Endothelial cell of umbilical vein (primary cell): ENCODE measurements at regions not wholly inside any gene's neighbourhood (a gene's known extent, or its start where the extent isn't known, plus 50 kb on each side); places are given as distances from the start of the nearest gene placed in this dataset.

Source experiments
- BruUV-seq: library from RNA; stranded (reverse); fragments of 400-500 nt; replicated peaks from 2 replicates; lab custom pipeline; 2021; lab: Mats Ljungman, UMichigan
- CTCF ChIA-PET: fragments of 300-600, 350-600 bp; sonication (Branson Sonifier 250); formaldehyde crosslinking; loops from one replicate; lab custom pipeline; 2021; ENCODE audit warnings: antibody characterized with exemption, inconsistent platforms; lab: Charles Lee
- POLR2A ChIA-PET: fragments of 300-600, 350-600 bp; sonication (Branson Sonifier 250); formaldehyde crosslinking; loops from one replicate; lab custom pipeline; 2021; ENCODE audit warnings: antibody characterized with exemption, inconsistent platforms; lab: Charles Lee
- DNase-seq: peaks from one replicate; pipeline ENCODE4 v3.0.0-alpha.2; 2011; ENCODE audit warnings: low read depth, low spot score
- FAIRE-seq: peaks from 2 replicates; lab custom pipeline; 2011; peaks lifted over from hg19 to GRCh38; lab: Jason Lieb, UNC
- H2AFZ ChIP-seq: 2 replicates; pipeline ENCODE4 v1.6.0; 2012; ENCODE audit warnings: low read depth, low read length, control low read depth, inconsistent platforms
- H3K27ac ChIP-seq: 2 replicates; pipeline ENCODE4 v1.5.1; 2011; ENCODE audit warnings: low read depth, mild to moderate bottlenecking, control low read depth, low read length, moderate library complexity; ENCODE audit not compliant: insufficient read depth
- H3K27me3 ChIP-seq, 2 experiments: 2 replicates each; pipeline versions ENCODE4 v1.6.0 to v1.6.1; 2011; ENCODE audit warnings: low read length in 2 of 2, mixed read lengths in 1 of 2; ENCODE audit not compliant: control insufficient read depth in 2 of 2, insufficient read depth in 2 of 2
- H3K36me3 ChIP-seq, 2 experiments: 2 replicates in 1 of 2; 3 replicates in 1 of 2; pipeline ENCODE4 v1.5.1; 2011; ENCODE audit warnings: low read length in 2 of 2, mild to moderate bottlenecking in 1 of 2, moderate library complexity in 1 of 2; ENCODE audit not compliant: control insufficient read depth in 2 of 2, insufficient read depth in 2 of 2; ENCODE audit errors: extremely low read depth in 1 of 2
- H3K4me1 ChIP-seq: 3 replicates; pipeline ENCODE4 v1.5.1; 2011; ENCODE audit warnings: mild to moderate bottlenecking, low read length; ENCODE audit not compliant: control insufficient read depth, insufficient read depth; ENCODE audit errors: extremely low read depth
- H3K4me2 ChIP-seq: 2 replicates; pipeline ENCODE4 v1.6.1; 2011; ENCODE audit warnings: low read length, control low read depth, mixed read lengths; ENCODE audit not compliant: insufficient read depth
- H3K4me3 ChIP-seq, 3 experiments: fragments of 200-600 bp in 1 of 3; sonication (generic), shearing (Covaris generic) in 1 of 3; replicated peaks in 1 of 3; 2 replicates each; pipeline ENCODE4 v1.5.1; 2011 to 2016; ENCODE audit warnings: control low read depth in 3 of 3, low read length in 3 of 3, mild to moderate bottlenecking in 2 of 3, inconsistent platforms in 1 of 3, low read depth in 1 of 3, moderate library complexity in 1 of 3; ENCODE audit not compliant: insufficient read depth in 1 of 3
- H3K79me2 ChIP-seq: 2 replicates; pipeline ENCODE4 v1.6.0; 2012; ENCODE audit warnings: low read length, inconsistent platforms; ENCODE audit not compliant: control insufficient read depth, insufficient read depth
- H3K9ac ChIP-seq: replicated peaks from 2 replicates; pipeline ENCODE3; 2011; ENCODE audit warnings: low read length, control low read depth; ENCODE audit not compliant: insufficient read depth; ENCODE audit errors: extremely low read depth
- H3K9me1 ChIP-seq: replicated peaks from 3 replicates; pipeline ENCODE4 v1.6.0; 2011; ENCODE audit warnings: mild to moderate bottlenecking, low read length; ENCODE audit not compliant: control insufficient read depth, insufficient read depth; ENCODE audit errors: extremely low read depth
- H3K9me3 ChIP-seq: replicated peaks from 2 replicates; pipeline ENCODE4 v1.5.1; 2012; ENCODE audit warnings: low read length, inconsistent platforms; ENCODE audit not compliant: control insufficient read depth, insufficient read depth
- H4K20me1 ChIP-seq: replicated peaks from 2 replicates; pipeline ENCODE3; 2011; ENCODE audit warnings: mild to moderate bottlenecking, low read length; ENCODE audit not compliant: control insufficient read depth, insufficient read depth; ENCODE audit errors: extremely low read depth
- EZH2 ChIP-seq: IDR thresholded peaks from 2 replicates; pipeline ENCODE4 v1.6.1; 2012; ENCODE audit warnings: borderline replicate concordance, low read depth, mild to moderate bottlenecking, moderate library complexity, low read length, inconsistent platforms; ENCODE audit not compliant: severe bottlenecking
- FOS ChIP-seq: IDR thresholded peaks from 2 replicates; pipeline ENCODE4 v1.6.1; 2011; ENCODE audit warnings: mild to moderate bottlenecking, low read length, moderate library complexity, borderline replicate concordance; ENCODE audit not compliant: insufficient read depth
- GATA2 ChIP-seq: IDR thresholded peaks from 2 replicates; pipeline ENCODE4 v1.7.0; 2011; ENCODE audit warnings: low read depth, mild to moderate bottlenecking, moderate library complexity, mixed read lengths, low read length; ENCODE audit not compliant: insufficient read length, insufficient read depth
- JUN ChIP-seq: IDR thresholded peaks from 2 replicates; pipeline ENCODE4 v1.6.1; 2011; ENCODE audit warnings: borderline replicate concordance, low read depth; ENCODE audit not compliant: insufficient read length, insufficient read depth
- MYC ChIP-seq: IDR thresholded peaks from one replicate; pipeline ENCODE4 v1.6.1; 2011; ENCODE audit warnings: mild to moderate bottlenecking, low read depth, low read length
- POLR2A ChIP-seq: IDR thresholded peaks from 2 replicates; pipeline ENCODE4 v1.6.1; 2012; ENCODE audit warnings: low read depth, mild to moderate bottlenecking, control low read depth, low read length
- POLR2AphosphoS5 ChIP-seq: IDR thresholded peaks from 2 replicates; pipeline ENCODE4 v1.6.1; 2012; ENCODE audit warnings: low read depth, mild to moderate bottlenecking, control low read depth, low read length, moderate library complexity; ENCODE audit not compliant: insufficient read depth
- dilution Hi-C: fragments of 300-500 bp; cut with MboI; formaldehyde crosslinking; loops from one replicate; pipeline ENCODE4 v1.15.0; 2019; ENCODE audit warnings: low sequenced_read_pairs; ENCODE audit not compliant: extremely low pct_ligation_motif_present
- intact Hi-C: fragments of 100-400 bp; cut with micrococcal nuclease; formaldehyde crosslinking; loops from one replicate; pipeline ENCODE4 v1.10.0; 2022
- TF ChIP-seq, protein P1 (sequence below), 2 donors: IDR thresholded peaks; 1 replicate in 1 of 2; 2 replicates in 1 of 2; pipeline ENCODE4 v1.5.1; 2011; ENCODE audit warnings: low read length in 2 of 2, mild to moderate bottlenecking in 2 of 2, moderate library complexity in 2 of 2, control low read depth in 1 of 2, inconsistent platforms in 1 of 2, low read depth in 1 of 2; ENCODE audit not compliant: insufficient read depth in 1 of 2; ENCODE audit errors: extremely low read depth in 1 of 2
- TF ChIP-seq, protein P2 (sequence below): IDR thresholded peaks from 2 replicates; pipeline ENCODE4 v1.6.1; 2011; ENCODE audit not compliant: insufficient read depth, insufficient read length

DNA sequence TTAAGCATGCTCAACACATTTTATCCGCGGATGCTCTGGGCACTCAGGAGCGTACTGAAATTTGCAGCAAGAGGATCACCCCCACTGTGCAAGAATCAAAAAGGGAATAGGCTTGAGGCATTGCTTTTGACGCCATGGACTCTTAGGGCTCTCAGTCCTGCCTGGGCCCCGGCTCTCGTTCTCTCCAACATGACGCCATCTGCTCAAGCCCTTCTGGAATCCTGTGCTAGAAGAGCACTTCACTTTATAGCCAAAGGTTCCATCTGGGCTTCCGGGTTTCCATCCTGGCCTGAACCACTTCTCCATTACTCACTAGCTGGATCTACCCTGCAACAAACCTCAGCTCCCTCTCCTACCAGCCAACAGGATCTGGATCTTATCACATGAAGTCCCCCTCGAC is 105.3 kb downstream of the FOXF2 start:
- Histone ChIP-seq H3K79me2 (no peaks in the 10 kb centered on the region), H3K36me3 (no peaks in the 10 kb centered on the region), H3K27me3 (no peaks in the 10 kb centered on the region), H3K4me2 (no peak overlapping the region), H3K4me1 (no peaks in the 10 kb centered on the region), H3K27ac (no peak overlapping the region), H3K9ac (no peak overlapping the region), H2AFZ (no peak overlapping the region), H3K9me3 (no peaks in the 10 kb centered on the region), H3K4me3 (no peak overlapping the region), H3K9me1 (no peaks in the 10 kb centered on the region), H4K20me1 (no peaks in the 10 kb centered on the region)
- POLR2A ChIA-PET: no interaction called here
- CTCF ChIA-PET: no interaction called here
- TF ChIP-seq JUN: no peak
- no peak for TF ChIP-seq MYC
- TF ChIP-seq, protein P1, sequence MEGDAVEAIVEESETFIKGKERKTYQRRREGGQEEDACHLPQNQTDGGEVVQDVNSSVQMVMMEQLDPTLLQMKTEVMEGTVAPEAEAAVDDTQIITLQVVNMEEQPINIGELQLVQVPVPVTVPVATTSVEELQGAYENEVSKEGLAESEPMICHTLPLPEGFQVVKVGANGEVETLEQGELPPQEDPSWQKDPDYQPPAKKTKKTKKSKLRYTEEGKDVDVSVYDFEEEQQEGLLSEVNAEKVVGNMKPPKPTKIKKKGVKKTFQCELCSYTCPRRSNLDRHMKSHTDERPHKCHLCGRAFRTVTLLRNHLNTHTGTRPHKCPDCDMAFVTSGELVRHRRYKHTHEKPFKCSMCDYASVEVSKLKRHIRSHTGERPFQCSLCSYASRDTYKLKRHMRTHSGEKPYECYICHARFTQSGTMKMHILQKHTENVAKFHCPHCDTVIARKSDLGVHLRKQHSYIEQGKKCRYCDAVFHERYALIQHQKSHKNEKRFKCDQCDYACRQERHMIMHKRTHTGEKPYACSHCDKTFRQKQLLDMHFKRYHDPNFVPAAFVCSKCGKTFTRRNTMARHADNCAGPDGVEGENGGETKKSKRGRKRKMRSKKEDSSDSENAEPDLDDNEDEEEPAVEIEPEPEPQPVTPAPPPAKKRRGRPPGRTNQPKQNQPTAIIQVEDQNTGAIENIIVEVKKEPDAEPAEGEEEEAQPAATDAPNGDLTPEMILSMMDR (IDR thresholded peaks at IDR 0.05; ENCODE audit: extremely low read depth in 1 of 2, insufficient read depth in 1 of 2, low read depth in 1 of 2, low read length in 2 of 2): no peak
- TF ChIP-seq GATA2: no peak
- no peak for TF ChIP-seq EZH2
- TF ChIP-seq POLR2AphosphoS5: no peak
- TF ChIP-seq, protein P2, sequence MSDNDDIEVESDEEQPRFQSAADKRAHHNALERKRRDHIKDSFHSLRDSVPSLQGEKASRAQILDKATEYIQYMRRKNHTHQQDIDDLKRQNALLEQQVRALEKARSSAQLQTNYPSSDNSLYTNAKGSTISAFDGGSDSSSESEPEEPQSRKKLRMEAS: no peak
- no peak for TF ChIP-seq POLR2A
- TF ChIP-seq FOS: no peak
- no peak for DNase-seq
- FAIRE-seq: no peak
- dilution Hi-C loops: no loop called here
- intact Hi-C loops: no loop called here
- BruUV-seq: no TSS peak
